Vagina (tissue), 2 donors: ENCODE measurements at regions not wholly inside any gene's neighbourhood (a gene's known extent, or its start where the extent isn't known, plus 50 kb on each side); places are given as distances from the start of the nearest gene placed in this dataset.

Experiments
- CTCF ChIP-seq, 3 experiments: fragments of 450-650 bp in 2 of 3; fragments of 200-600 bp in 1 of 3; sonication (generic) in 1 of 3; IDR thresholded peaks; one replicate each; pipeline ENCODE4 v1.5.1; 2017 to 2019; ENCODE audit warnings: antibody characterized with exemption in 3 of 3, mild to moderate bottlenecking in 2 of 3, moderate library complexity in 2 of 3
- POLR2A ChIP-seq, 2 donors: fragments of 450-650 bp; IDR thresholded peaks; one replicate each; pipeline ENCODE4 v1.6.1; 2017; ENCODE audit warnings: antibody characterized with exemption in 2 of 2, mild to moderate bottlenecking in 2 of 2, moderate library complexity in 2 of 2
- POLR2AphosphoS5 ChIP-seq, 2 donors: sonication (generic); formaldehyde crosslinking; IDR thresholded peaks; one replicate each; pipeline ENCODE4 v1.9.0; 2017; ENCODE audit warnings: antibody characterized with exemption in 2 of 2, mild to moderate bottlenecking in 2 of 2, low read depth in 1 of 2; ENCODE audit not compliant: insufficient read depth in 1 of 2

- TF ChIP-seq CTCF (IDR thresholded peaks at IDR 0.05) (no peak), POLR2A (IDR thresholded peaks at IDR 0.05) (no peak), POLR2AphosphoS5 (IDR thresholded peaks at IDR 0.05; ENCODE audit: insufficient read depth in 1 of 2, low read depth in 1 of 2) (no peak)
These were observed 199.5 kb upstream of the PPP2R2D start for GRCh38 chr10:131701131-131701947.
